ENCODE measurements at regions not wholly inside any gene's neighbourhood (a gene's known extent, or its start where the extent isn't known, plus 50 kb on each side); places are given as distances from the start of the nearest gene placed in this dataset.
A peak's percentile ranks its signal among the peaks of the same experiment; 100 is the strongest.

DNA sequence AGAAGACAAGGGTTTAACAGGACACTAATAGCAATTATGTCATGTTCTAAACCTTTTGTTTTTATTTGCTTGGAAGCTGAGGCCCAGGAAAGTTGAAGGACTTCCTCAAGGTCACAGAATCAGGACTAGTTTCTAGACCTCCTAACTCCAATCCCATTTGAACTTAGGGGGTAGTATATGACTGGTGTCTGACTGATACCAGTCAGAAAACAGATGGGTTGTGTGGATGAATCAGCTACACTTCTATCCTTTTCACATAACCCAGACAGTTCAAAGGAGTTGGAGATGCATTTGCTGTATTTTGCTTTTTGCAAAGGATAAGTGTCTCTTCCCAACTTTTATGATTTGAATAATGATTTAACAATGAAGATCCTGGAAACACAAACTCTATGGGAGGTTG is 322.5 kb downstream of the HLX start:
- no peak for DNase-seq (ENCODE audit: low spot score)

DNA sequence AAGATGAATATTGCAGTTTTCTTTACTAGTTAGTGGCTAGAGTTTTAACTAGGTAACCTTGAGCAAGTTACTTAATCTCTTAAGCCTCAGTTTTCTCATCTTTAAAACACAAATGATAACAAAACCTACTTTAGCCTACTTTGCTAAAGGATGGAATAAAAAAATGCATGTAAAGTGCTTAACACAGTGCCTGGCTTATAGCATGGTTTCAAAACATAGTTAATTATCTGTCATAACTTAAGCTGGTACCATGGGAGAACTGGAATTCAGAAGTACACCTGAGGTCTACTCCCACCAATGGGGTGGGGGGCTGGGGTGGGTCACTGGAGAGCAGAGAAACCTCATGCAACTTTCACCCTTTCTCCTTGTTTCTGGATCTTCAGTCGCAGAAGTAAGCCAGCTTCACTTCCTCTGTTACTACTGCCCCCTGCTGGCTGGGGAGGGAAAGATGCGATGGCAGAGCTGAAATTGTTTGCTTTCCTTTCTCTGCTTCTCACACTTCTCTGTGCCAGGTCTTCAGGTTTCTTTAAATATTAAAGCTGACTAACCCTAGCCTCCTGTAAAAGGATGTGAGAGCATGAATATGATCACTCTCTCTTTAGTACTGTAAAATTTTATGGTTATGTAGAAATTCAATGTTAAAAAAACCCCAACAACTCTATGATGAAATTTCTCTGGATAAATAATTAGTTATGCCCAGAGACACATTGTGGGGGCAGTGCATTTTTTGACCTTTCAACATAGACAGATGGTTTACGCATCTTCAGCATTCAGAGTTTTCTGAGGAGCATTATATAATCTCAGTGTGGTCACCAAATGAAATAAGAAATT is 324.2 kb downstream of the HLX start:
- peak; percentile 78 for DNase-seq (ENCODE audit: low spot score)

DNA sequence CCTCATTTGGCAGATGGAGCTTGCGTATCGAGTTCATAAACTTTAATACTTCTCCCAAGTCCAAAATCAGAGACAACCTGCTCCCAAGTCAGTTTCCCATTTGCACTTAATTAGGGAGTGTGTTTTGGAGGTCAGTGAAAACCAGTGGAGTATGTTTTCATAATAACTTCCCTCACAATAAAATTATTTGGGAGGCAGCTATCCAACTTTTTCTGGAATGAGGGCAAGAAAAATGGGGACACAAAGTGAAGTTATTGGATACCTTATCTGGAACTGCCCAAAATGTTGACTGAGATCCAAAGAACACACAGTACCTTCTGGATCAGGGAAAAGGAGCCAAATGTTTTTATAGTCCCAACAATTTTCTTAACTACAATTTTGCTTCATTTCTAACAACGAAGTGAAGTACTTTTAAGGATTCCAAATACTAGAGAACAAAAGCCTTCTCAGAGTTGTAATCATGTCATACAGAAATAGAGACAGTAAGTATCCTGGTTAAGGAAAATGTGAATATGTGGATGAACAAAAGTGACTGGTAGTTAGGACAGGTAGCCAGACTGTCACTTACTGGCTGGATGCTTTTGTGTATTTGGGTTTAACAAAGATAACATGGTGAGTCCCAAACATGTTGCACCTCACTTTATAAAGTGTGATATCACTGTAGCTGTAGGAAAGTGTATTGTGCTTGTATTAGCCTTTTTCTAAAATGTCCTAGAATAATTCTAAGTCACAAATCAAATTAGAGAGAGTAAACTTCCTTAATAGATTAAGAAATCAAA is 325.0 kb downstream of the HLX start:
- no peak for DNase-seq (ENCODE audit: low spot score)

DNA sequence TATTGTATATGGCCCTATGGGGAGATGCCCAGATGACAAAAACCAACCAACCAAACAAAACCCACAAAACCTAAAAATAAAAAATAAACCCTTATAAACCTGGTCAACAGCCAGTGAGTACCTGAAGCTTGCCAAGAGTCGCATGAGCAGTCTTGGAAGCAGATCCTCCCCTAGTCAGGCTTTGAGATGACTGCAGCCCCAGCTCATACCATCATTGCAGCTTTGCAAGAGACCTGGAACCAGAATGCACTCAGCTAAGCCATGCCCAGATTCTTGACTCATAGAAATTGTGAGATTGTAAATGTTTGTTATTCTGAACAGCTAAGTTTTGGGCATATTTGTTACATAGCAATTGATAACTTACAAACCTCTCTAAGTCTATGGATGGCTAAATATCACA is 326.8 kb downstream of the HLX start:
- DNase-seq (ENCODE audit: low spot score), result no peak

DNA sequence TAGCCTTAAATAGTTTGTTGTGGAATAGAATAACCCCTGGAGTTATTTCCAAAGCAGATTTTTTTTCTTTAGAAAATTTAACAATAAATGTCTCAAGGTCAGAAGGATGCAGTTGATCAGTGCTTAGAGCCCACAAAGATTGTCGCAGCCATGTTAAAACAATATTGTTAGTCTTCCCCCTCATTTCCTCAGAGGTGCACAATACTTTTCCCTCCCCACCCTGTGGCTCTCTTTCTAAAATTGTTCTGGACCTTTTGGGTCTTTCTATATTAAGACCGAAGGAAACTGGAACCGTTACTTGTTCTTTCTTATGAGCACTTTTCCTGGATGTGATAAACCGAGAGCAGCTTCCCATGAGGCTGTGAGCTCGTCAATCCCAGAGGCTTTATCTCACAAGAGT is 333.7 kb downstream of the HLX start:
- DNase-seq (ENCODE audit: low spot score), result no peak

DNA sequence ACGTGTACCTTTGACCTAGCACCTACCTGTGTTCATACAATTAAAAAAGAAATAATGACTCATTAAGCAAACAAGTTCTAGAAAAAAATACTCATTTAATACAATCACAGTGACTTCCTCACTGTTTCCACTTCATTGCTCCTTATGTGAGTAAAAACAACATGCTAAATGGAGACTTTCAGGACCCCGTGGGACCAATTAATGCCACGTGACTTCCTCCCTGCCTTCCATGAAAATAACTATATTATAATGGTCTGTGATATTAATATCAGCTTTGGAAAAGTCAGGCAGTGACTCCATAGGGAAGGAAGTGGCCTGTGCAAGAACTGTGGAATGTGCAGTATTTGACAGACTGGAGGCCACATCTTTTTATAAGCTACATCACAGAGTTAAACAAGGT is 337.8 kb downstream of the HLX start:
- DNase-seq (ENCODE audit: low spot score), result peak; percentile 13

DNA sequence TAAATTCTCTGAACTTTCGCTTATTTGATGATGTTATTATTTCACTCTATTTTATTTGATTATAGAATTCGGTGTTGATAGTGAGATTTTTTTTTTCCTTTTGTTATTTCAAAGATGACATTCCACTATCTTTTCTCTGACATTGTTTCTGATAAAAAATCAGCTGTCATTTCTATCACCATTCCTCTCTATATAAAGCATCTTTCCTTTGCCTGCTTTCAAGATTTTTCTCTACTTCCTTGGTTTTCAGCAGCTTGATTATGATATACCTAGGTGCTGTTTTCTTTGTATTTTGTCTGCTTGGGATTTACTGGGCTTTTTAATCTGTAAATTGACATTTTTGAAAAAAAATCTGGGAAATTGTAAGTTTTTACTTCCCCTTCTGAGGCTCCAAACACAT is 344.0 kb downstream of the HLX start:
- no peak for DNase-seq (ENCODE audit: low spot score)

DNA sequence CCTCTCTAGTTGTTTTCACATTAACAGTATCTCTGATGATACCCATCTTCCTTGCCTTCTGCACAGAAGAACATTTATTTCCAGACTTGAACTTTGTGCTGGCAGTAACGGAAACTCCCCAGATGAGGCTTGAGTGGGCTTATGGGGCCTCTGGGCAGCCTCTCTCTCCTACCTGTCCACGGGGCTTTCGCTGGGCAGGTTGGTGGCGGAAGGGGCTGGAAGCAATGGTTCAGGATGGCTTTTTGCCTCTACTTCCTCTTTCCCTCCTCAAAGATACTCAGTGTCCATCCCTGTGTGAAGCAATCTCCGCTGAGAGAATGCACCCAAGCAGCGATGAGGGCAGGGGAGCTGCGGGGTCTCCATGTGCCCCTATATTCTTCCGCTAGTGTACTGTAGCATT is 348.2 kb downstream of the HLX start:
- DNase-seq (ENCODE audit: low spot score), result no peak

DNA sequence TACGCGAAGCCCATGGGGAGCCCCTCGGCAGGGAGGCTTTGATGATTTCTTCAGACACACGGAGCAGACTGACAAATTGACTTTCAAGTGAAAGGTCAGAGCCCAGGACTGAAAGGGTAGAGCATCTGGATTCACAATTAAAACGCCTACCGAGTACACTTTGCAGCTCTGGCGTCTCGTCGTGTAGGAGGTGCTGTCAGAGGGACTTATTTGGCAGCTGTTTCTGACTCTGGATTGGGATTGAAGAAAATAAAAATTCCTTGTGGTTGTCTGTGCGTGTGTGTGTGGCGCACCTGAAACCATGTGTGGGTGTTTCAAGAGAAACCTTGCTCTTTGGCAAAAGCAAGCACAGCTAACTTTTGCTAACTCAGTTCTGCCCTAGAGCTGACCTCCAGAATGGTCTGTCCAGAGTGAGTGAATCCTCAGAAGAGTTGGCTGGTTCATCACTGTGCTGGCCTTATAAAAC is 348.7 kb downstream of the HLX start:
- DNase-seq (ENCODE audit: low spot score), result no peak

DNA sequence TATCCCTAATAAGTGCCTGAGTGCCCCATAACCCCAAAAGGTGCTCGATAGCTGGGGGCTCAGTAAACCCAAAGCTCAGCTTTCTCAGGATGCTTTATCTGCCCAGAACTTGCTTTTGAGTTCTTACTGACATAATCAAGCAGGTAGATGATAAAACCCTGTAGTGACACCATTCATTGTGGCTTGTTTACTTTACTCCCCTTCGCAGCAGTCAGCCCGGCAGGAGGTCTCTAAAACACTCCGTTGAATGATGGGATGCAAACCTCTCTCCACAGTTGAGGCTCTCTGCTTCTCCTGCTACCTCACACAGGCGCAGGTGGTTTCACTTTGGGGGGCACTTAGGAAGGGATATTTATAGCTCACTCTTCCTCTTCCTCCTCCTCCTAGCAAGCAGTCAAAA is 349.4 kb downstream of the HLX start:
- DNase-seq (ENCODE audit: low spot score), result no peak

DNA sequence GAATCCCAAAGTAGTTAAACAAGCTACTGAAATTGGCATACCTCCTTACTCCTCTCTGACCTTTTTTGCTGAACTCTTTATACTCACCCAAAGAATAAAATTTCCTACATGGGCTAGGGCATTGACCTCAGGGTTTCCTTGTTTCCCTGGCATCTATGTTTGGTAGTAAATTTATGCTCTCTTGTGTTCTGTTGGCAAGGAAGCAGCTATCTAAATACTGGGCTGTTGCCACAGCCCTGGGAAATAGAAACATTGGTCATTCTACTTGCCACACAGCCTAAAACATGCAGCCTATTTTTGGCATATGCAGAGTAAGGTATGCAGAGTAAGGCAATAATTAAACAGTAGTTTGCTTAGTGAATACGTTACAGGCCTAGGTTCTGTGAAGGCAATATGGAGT is 351.4 kb downstream of the HLX start:
- DNase-seq (ENCODE audit: low spot score), result no peak

DNA sequence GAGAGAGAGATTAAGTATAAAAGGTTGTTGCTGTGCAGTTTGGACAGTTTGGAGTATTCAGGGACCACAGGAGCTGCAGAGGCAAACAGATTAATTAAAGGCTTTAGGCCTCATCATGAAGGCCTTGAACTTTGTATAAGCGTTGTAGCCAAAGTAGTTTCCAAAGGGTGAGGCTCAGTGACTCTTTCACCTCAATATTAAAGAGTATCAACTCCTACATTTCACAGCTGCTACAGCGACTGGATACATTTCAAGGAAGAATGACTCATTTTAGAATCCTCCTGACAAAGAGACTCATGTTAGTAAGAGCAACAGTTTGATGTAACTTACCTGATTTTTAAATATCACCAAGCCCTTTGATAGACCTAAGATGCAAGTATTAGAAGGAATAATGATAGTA is 355.5 kb downstream of the HLX start:
- no peak for DNase-seq (ENCODE audit: low spot score)

DNA sequence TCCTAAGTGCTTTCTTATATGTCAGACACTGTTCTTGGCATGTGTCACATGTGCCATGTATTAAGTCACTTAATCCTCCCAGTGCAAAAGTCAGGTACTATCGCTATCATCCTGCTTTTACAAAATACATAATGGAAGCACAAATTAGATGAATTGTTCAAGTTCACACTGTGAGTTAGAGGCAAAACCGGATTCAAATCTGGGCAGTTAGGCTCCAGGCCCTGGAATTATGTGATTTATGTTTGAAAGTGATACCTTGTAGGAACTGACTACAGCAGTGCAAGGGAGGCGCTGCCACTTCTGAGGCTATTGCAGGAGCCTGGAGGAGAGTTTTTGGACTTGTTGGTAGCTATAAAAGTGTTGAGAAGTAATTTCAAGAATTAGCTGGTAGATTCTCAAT is 358.3 kb downstream of the HLX start:
- no peak for DNase-seq (ENCODE audit: low spot score)

DNA sequence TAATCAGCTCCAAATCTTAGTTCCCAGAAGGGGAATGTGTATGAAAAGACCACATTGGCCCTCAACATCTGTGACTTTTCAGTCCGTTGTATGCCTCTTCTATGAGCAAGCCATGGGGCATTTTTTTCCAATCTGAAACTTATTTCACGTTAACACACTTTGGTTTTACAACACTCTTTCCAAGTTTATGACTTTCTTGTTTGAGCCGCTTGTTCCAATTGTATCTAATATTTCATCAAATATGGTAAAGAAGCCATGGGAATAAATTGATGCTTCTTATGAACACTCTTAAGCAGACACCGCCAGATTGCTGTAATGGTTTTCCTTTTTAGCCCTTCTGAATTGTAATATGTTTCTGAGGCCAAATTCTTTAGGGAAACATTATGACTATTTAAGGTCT is 359.9 kb downstream of the HLX start:
- DNase-seq (ENCODE audit: low spot score), result no peak

DNA sequence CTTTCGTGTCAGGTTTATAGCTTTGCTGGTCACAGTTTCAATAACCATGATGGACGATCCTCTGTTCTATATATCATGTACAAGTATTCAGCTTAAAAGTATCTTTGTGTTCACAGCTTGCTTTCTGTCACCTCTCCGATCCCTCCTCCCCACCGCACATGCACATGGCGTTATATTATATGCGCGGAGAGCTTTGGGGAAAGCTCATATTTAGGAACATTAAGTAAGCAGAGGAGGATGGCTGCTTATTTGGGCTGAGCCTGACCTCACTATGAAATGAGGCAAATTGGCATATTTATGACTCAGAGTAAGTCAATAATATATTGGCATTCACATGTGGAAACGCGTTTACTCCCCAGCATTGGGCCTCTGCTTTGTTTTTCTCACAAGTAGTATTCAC is 360.5 kb downstream of the HLX start:
- DNase-seq (ENCODE audit: low spot score), result no peak

DNA sequence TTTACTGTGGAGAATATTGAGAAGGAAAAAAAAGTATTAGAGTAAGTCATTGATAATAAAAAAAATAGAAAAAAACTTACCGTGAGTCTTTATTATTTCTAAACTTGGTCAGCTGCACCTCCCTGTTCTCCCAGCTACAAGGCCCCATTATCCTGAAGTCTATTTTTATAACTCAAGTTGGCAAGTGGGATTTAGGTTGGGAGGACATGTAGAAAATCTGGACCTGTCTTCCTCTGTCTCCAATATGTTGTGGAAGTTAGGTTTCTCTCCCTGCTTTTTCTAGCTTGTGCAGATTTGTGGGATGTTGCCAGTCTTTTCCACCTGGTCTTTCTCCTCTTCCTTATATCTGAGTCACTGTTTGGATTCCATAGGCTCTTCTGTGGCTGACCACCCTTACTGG is 361.4 kb downstream of the HLX start:
- DNase-seq (ENCODE audit: low spot score), result no peak

DNA sequence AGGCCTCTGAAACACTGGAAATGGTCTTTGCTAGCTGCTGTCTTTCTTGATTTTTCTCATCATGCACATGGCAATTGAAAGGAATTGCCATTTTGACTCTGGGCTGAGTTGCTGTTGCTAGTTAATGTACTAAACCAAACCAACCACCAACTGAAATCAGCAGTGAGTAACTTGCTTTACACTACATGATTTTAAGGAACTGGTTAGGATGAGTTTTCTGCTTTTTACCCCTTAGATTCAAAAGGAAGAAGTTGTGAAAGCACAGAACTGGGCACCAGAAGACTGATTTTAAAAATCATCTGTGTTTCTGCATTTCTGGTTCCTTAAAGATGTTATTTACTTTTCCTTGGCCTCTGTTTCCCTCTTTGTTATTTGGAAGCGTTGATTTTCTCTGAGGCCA is 361.9 kb downstream of the HLX start:
- no peak for DNase-seq (ENCODE audit: low spot score)

DNA sequence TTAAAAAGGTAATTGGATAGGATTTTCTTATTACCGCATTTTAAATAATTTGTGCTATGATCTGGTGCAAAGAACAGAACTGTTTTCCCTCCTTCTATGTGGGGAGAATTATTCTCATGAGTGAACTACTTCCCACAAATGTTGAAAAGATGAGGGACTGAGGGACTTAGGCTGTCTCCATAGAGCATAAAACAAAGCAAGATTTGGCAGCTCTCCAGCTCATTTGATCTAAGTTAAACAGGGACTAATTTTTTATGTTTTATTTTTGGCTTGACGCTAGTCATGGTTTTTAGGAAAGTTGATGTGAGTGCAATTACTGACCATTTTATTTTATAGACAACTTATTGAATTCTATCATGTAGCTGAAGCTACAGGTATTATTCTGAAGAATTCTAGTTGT is 362.3 kb downstream of the HLX start:
- DNase-seq (ENCODE audit: low spot score), result no peak

DNA sequence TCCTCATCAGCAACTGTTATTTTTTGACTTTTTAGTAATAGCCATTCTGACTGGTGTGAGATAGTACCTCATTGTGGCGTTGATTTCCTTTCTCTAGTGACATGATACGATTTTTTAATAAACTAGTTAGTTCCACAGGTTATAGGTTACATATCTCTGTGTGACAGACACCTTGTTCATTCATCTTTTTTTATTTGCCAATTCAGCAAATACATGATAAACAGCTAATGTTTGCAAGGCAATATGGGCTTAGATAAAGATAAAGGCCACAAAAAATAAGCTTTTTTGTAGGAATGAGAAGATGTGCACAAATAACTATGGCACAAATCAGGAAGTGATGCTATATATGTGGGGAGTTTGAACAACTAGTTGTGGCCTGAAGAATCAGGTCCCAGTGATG is 366.8 kb downstream of the HLX start:
- no peak for DNase-seq (ENCODE audit: low spot score)

DNA sequence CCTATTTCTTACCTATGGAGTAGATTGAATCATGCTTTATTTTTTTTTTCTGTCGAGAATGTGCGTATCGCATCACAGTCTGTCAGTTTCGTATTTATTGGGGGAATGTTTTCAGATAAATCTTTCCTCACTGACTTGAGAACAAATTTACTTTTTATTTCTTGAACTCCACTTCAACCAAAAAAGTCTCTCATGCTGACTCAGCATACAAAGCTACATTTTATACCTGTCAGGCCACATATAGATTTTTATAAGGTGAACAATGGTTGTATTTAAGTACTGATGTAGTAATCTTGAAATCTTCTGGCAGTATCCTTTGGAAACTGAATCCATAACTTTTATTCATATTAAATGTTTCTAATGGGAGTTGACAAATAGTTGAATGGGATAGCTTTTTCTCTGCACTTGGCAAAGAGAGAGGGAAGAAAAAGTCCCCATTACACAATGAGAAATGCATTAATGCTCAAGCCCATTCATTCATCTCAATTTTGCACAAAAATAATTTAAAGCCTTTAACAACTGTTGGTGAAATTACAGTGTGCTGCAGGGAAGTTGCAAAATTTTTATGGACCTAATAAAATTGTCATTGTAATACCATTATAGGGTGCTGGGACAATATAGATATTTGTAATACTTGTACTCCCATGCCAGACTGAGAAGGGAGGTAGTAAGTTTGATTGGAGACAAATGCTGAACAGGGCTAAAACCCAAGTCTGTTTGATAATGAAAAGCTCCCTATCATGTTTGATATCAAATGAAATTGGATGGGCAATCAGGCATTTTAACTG is 367.6 kb downstream of the HLX start:
- no peak for DNase-seq (ENCODE audit: low spot score)

DNA sequence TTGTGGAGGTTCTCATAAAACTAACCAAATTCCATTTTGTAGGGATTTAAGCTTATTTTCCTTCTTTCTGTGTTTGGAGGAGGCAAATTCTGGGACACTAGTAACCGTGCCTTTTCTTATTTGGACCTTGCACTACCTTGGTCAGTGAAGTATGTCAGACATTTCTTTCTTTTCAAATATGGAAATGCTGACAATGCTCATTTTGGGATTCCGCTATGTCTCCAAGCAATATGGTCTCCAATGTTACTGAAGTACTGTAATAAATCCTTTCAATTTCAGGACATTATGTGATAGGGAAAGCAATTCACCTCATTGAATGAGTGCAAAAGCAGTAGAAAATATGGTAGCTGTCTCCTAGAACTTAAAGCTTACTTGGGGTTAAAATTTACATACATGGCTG is 372.3 kb downstream of the HLX start:
- DNase-seq (ENCODE audit: low spot score), result no peak

DNA sequence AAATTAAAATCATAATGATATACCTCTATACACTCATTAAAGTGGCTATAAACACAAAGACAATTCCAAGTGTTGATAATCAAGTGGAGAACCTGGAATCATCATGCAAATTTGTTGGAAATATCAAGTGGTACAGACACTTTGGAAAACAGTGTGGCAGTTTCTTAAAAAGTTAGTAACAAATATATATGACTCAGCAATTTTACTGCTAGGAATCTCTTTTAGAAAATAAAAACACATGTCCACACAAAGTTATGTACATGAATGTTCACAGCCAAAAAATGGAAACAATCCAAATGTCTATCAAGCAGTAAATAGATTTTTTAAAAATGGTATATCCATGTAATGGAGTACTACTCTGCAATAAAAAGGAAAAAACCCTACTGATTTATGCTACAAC is 375.6 kb downstream of the HLX start:
- DNase-seq (ENCODE audit: low spot score), result no peak

DNA sequence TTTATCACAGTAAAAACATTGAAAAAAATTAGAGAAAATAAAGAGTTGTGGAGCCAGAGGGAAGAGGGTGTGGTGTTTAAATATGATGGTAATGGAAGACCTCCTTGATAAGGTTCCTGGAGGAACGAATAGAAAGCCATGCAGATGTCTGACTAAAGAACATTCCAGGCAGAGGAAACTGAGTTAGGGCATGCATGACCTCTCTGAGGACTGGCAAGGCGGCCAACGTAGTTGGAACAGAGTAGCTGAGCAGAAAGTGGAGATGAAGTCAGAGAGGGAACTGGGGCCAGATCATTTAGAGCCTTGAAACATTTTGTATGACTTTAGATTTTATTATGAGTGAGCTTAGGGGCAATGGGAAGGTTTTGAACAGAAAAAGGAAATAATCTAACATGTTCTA is 377.5 kb downstream of the HLX start:
- DNase-seq (ENCODE audit: low spot score), result no peak

Measured in mucosa of gallbladder (tissue), 1 donor.